GM18498 (cell line): ENCODE measurements at regions not wholly inside any gene's neighbourhood (a gene's known extent, or its start where the extent isn't known, plus 50 kb on each side); places are given as distances from the start of the nearest gene placed in this dataset.

Experiments
- ATAC-seq: cut with Tn5 transposase; IDR thresholded peaks from one replicate; pipeline ENCODE4 v1.9.1; 2021; ENCODE audit warnings: mild to moderate bottlenecking, moderate library complexity; ENCODE audit not compliant: unreplicated experiment

DNA sequence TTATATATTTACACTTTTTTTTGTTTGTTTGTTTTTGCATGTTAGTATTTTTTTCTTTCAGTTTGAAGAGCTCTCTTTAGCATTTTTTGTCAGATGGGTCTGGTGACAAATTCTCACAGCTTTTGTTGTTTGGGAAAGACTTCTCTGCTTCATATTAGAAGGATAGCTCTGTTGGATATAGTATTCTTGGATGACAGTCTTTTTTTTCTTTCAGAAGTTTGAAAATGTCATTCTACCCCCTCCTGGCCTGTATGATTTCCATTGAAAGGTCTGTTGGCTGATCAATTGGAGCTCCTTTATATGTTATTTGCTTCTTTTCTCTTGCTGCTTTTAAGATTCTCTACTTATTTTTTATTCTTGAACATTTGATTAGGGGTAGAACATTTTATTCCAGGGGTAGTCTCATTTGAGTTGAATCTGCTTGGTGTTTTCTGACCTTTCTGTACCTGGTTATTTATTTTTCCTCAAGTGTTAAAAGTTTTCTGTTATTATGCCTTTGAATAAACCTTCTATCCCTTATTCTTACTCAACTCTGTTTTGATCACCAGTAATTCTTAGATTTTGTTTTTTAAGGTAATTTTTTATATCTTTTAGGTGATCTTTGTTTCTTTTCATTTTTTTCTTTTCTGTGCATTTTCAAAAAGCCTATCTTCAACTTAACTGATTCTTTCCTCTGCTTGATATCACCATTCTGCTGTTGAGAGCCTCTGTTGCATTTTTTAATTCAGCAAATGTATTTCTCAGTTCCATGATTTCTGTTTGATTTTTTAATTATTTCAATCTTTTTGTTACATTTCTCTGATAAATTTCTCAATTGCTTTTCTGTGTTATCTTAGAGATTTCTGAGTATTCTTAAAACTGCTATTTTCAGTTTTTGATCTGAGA is 176.8 kb upstream of the ECI2 start:
- ATAC-seq: no peak

DNA sequence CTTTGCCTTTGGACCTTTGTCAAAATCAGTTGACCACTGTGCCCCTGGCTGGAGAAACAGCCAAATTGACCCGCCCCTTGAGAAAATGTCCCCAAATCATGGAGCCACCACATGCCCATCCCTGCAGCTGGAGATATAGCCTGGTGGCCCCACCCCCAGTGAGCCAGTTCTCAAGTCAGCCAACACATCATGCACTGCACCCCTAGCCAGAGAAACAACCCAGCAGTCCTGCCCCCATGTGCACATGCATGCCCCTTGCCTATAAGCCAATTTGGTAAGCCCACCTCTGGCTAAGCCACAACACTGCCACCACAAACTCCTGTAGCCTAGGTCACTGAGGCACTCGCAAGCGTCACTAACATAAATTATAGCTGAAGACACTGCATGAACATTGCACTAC is 174.2 kb upstream of the ECI2 start:
- no peak for ATAC-seq

DNA sequence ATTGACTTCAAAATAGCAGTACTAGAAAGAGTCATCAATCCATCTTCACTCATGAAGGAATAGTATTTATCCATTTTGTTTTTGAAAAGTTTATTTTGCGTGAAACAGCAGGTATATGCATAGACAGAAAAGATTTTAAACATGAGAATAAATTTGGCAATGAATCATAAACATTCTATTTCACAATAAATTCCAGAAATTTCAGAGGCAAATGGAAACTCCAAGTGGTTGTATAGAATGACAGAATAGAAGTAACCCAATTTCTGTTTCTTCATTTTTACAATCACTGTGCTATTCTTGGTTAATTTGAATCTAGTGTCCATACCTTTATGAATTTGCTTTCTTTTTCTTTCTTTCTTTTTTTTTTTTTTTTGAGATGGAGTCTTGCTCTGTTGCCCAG is 173.0 kb upstream of the ECI2 start:
- no peak for ATAC-seq

DNA sequence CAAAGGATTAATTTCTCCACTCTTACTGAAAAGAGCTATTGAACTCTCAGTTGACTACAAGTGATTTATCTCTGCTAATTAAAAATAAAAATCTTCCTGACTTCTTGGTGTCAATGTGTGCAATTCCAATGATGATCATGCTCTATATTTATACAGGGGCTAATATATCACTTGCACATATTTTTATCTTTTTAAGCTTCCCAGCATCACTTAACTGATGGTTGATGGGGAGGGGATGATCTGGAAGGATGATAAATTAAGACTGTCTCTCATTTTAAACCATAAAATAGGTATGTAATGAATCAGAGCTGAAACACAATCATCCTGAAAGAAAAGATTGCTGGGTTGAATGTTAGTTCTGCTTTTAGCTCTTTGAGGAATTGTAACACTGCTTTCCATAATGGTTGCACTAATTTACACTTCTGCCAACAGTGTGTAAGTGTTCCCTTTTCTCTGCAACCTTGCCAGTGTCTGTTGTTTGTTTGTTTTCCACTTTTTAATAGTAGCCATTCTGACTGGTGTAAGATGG is 169.6 kb upstream of the ECI2 start:
- ATAC-seq: no peak

DNA sequence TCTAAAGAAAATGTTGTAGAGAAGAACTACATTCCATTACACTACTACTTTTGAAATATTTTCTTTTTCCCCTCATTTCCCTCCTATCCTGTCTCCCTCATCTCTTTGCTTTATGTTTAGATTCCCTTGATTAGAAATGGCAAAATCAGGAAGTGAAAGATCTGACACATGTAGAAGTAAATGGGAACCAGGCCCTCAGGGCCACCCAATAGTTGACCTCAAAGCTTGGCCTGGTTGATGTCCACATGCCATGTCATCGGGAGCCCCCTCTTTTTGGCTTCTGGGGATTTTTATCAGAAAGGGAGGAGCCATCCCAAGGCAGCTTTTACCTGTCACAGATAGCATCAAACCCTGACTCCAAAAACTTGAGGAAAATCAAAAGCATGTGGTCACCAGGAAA is 168.3 kb upstream of the ECI2 start:
- no peak for ATAC-seq

DNA sequence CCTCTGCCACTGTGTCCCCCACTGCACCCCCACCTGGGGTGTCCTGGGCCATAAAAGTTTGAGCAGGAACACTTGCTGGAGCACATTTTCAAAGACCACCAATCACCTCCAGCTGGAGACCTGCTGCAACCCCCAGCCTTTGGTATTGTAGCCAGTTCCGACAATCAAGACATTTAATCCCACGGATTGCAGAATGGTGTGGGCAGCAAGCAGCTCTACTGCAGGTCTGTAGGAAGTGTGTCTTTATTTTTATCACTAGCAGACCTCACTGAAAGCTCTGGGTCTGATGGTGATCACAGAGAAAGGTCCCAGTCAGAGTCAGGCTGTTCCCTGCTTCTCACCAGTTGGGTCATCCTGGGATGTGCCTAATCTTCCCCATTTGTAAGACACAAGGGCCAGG is 167.1 kb upstream of the ECI2 start:
- no peak for ATAC-seq

DNA sequence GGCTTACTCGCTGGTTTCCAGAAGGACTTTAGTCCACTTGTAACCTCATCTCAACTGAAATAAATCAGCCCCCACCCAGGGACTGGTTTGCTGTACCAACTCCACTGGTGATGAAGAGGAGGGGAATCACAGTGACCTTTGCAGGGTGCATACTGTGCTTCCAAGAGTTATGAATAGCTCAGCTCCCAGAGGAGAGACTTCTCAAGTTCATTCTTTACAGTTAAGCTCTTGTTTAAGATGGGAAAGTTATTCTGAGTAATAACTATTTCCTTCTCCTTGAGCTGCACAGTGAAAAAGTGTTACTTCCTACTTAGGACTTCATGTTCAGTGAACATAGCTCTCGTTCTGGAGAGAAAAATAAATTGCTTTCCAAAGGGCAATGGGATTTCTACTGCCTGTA is 166.5 kb upstream of the ECI2 start:
- no peak for ATAC-seq

DNA sequence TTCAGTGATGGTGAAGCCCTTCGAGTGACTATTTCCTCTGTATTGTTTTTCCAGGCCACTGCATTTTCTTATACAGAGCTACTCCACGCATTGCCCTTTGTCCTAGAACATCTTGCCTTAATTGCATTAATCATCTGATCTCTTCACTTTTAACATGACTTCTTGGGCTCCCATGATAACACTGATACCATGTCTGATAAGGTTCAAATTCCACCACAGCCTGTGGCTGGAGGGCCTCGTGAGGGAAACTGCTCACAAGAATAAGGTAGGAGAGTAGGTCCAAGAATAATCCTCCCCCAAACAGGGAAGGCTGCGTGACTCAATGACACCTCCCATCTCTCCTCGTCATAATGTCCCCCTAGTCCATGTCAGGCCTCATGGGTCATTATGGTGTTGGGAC is 165.5 kb upstream of the ECI2 start:
- no peak for ATAC-seq

DNA sequence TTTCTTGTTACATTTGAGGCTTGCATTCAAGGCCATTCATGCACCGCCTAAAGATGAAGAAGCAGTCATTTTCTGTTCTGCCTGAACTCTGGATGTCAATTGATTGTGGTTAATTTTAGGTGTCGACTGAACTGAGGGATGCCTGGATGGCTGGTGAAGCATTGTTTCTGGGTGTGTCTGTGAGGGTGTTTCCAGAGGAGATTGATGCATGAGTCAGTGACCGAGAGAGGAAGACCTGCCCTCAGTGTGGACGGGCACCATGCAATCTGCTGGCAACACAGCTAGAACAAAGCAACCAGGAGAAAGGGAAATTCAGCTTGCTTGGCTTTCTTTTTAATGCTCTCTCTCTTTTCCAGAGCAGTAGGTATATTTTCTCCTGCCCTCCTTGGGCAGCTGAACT is 164.1 kb upstream of the ECI2 start:
- no peak for ATAC-seq

DNA sequence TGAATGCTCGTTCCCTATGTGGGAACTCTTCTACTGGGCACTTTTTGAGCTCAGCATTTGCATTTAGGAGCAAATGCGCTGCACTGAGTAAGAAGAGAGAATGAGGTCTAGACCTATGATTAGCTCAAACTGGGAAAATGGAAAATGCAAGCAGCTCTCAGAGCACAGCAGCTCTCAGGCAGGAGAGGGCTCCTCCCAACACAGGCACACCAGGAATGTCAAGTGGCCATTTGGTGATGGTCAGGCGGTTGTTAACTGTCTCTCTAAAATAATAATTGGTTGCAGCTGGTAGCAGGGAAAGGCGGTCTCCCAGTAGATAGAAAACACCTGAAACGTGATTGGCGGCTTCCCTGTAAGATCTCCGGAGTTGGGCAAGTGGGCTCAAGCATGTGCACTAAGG is 162.0 kb upstream of the ECI2 start:
- ATAC-seq: no peak

DNA sequence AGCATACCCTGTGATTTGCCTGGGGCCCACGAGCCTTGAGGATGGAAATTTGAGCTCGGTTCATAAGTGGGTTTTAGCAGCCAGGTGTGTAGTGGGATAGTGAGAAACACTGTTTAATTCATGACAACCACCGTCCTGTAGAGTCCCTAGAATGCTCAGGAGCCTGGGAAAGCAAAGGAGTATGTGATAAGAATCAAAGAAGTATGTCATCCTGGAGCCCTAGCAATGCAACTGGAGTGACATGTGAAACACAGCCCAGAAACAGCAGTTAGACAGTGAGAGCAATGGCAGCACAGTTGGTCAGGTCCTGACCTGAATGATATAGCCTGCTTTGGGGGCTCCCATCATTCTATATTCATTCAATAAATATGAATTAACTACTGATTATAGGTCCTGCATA is 161.2 kb upstream of the ECI2 start:
- ATAC-seq: no peak

DNA sequence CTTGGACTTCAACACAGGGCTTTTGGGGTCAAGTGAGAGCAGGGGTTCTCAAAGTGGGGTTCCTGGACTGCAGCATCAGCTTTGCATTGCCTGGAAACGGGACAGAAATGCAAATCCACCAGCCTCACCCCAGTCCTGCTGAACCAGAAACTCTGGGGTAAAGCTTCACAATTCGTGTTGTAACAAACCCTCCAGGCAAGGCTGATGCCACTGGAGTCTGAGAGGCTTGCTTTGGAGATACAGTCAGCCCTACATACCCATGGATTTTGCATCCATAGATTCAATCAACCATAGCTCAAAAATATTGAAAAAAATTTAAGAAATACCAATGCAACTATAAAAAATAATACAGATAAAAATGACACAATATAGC is 160.4 kb upstream of the ECI2 start:
- no peak for ATAC-seq

DNA sequence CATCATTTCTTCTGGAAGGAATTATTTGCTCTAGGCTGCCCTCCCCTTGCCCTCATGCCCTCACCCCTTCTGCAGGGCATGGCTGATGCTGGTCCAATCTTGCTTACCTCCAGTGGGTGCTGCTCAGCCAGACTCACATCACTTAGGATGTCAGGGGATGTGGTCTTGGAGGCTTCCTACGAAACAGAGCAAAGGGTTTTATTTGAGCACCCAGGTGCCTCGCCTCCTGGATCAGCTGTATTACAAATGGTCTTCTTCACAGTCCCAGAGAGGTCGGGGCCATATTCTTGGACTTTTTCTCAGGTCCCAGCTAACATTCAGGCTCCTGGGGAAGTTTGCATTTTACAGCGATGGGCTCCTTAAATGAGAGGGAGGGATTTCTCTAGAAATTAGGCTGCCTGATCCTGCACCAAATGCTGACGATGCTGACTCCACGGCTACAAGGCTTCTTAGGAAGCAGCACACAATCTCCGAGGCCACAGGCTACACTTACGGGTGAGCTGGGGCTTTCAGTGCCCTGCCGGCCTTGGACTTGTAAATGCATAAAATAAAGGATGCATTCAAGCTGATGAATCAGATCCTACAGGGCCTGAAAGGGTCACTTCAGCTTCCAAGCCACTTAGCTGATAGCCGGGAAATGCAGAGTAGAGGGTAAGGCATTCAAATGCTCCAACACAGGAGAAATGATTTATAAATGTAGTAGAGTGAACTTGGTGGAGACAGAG is 159.8 kb upstream of the ECI2 start:
- ATAC-seq: no peak

DNA sequence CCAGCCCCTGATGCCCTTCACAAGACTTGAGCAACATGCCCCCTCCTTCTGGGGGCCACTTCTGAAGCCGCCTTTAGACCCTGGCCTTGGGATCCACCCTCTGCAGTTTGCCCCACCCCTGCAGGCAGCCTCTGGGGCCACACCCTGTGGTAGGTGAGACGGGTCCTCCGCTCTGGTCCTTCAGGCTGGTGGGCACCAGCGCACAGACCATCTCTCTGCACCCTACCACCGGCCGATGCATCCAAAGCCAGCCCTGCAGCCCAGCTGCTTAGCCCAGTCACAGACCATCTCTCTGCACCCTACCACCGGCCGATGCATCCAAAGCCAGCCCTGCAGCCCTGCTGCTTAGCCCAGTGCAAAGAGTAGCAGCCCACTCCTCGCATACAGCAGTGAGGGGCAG is 159.3 kb upstream of the ECI2 start:
- no peak for ATAC-seq

DNA sequence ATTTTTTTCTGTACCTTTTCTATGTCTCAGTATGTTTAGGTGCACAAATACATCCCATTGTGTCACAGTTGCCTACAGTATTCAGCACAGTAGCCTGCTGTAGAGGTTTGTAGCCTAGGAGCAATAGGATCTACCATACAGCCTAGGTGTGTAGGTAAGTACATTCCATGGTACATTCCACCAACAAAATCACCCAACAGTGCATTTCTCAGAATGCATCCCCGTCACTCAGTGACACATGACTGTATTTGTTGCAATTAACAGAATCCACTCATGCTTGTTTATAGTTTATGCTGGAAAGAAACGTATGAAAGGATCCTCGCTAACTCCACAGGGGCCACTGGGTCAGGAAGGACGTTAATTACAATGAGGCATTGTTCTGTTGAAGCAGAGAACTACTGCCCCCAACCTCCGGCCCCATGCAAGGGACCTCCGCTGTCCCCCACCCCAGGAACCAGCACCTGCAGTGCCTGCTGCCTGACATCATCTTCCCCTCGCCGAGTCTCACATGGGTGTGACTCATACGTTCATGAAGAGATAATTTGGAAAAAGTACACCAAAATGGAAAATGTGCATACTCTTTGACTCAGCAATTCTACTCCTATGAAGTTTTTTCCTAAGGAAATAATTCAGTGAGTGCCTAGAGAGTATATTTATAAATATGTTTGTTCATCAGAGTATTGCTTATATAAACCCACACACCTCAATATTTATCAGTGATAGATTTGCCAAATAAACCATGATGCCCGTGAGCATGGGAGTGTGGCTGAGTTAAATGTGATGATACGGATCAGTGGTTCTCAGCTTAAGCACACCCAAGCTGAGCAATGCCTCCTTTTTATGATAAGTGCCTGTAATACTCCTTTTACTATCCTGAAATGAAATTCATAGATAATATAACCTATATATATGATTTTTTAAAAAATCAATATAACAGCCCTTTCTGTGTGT is 156.4 kb upstream of the ECI2 start:
- ATAC-seq: no peak

DNA sequence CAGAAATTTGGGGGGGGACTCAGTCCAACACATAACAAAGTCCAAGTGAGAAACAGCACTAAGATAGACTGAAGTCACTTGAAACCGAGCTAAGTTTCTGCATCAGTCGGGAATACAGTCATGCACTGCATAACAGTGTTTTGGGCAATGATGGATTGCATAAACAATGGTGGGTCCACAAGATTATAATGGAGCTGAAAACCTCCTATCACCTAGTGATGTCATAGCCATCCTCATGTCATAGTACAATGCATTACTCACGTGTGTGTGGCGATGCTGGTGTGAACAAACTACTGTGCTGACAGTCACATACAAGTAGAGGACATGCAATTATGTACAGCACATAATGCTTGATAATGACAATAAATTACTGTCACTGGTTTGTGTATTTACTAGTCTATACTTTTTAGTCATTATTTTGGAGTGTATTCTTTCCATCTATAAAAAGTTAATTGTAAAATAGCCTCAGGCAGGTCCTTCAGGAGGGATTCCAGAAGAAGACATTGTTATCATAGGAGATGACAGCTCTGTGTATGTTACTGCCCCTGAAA is 154.5 kb upstream of the ECI2 start:
- ATAC-seq: no peak

DNA sequence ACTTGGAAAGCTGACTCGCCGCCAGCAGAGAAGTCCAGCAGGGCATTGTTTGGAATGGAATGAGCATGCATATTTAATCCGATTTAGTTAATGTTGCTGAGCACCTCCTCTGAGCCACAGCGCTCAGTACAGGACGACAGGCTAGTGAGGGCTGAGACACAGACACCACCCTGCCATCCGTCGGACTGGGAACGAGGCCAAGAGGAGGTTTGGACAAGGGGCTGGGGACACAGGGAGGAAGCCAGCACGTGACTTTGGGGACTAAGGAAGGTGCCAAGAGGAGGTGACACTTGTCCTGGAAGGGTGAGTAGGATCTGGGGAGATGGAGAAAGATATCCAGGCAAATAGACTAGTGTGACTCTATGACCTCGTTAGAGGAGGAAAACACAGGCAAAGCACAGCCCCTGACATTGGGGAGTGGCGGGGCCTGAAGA is 152.5 kb upstream of the ECI2 start:
- ATAC-seq: no peak

DNA sequence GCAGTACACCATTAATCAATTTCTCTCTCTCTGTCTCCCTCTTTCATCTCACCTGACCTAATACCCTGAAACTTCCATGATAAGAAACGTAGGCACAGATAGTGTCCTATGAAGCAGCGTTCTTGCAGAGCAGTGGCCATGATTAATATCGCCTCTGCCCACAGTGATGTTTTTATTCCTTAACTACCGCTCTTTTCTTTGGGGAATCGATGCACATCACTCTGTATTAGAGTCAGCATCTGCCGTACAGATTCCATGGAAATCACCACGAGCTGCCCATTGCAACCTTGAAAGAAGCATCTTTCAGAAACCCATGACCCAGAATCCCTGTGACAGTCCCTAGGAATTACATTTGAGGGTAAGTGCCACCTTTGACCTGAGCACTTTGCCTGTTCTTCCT is 152.0 kb upstream of the ECI2 start:
- ATAC-seq: no peak

DNA sequence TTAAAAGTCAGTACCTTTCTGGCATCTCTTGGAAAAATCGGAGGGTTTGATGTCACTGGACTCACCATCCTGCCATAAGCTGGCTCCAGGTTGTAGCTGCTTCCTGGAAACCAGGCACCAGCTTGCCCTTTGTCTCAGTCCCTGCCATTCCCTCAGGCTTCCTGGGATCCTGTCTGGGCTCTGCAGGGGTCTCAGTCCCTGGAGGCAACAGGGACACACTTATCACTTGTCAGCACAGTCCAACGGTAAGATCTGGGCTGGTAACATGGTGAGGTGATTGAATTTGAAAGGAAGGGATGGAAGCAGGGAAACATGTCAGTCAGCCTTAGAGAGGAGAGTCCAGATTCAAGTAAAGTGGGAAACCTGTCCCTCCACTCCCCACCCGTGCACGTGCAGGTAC is 147.6 kb upstream of the ECI2 start:
- ATAC-seq: no peak

DNA sequence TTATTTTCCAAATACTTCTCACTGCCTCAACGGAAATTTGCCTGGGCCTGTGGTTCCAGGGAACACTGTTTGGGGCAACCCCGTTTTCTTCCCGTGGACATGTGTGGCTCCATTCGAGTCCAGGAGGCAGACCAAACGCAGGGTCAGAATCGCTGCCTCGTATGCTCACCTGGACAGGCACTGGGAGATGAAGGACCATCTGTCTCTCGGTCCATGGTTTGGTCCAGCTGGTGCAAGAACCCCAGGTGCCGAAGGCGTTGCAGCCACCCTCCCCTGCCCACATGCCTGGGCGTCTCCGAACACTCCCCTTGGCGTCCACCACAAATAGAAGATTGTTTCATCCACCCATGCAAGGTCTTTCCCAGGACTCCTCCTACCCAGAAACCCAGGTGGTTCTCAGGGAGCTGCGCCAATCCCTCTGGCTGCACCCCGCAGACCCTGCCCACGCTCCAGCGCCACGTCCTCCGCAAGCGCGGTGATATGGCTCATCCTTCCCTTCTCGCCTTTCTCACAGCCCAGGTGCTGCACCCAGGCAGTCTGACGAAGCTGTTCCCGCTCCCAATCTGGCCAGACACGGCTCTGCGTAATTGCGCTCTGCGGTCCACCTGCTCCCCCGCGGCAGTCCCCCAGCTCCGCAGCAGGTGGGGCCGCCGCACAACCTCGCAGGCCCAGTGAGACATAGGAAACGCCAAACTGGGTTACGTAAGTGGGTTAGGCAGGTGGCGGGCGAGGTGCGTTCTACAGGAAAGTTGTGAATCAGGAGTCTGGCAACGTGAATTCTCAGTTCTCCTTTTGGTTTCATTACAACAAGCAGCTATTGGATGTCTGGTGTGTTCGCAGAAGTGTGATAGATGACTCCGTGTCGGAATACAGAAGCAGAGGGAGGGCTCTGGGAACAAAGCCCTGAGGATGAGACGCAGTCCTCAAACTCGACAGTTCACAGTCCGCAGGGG is 146.2 kb upstream of the ECI2 start:
- ATAC-seq: peak; percentile 91
